IMR-90 (cell line): ENCODE measurements at regions not wholly inside any gene's neighbourhood (a gene's known extent, or its start where the extent isn't known, plus 50 kb on each side); places are given as distances from the start of the nearest gene placed in this dataset.

Source experiments
- ATAC-seq: fragments of 200-7000 bp; cut with Tn5 transposase; 2 replicates; pipeline ENCODE4 v1.9.1; 2020; ENCODE audit warnings: low read depth, mild to moderate bottlenecking, moderate library complexity
- BruUV-seq: library from RNA; stranded (reverse); fragments of 400-500 nt; replicated peaks from 2 replicates; lab custom pipeline; 2021; lab: Mats Ljungman, UMichigan
- CTCF ChIA-PET: fragments of 300-600 bp; formaldehyde crosslinking; extraction: SDS; loops from one replicate; lab custom pipeline; 2021; ENCODE audit warnings: antibody characterized with exemption; lab: Yijun Ruan, JAX
- POLR2A ChIA-PET: fragments of 300-600 bp; sonication (Branson Sonifier 250); formaldehyde crosslinking; loops from one replicate; lab custom pipeline; 2022; ENCODE audit warnings: antibody characterized with exemption; ENCODE audit not compliant: unreplicated experiment; lab: Charles Lee
- DNase-seq: peaks from one replicate; pipeline ENCODE4 v3.0.0; 2013
- H2AFZ ChIP-seq: replicated peaks from 2 replicates; pipeline ENCODE3; 2013; ENCODE audit warnings: low read length, mild to moderate bottlenecking; ENCODE audit not compliant: poor library complexity
- H2AK5ac ChIP-seq: 2 replicates; pipeline ENCODE4 v1.6.1; 2013; ENCODE audit warnings: low read depth, low read length, inconsistent platforms
- H2AK9ac ChIP-seq: replicated peaks from 2 replicates; pipeline ENCODE3; 2013; ENCODE audit warnings: mild to moderate bottlenecking, low read depth, low read length, moderate library complexity; ENCODE audit not compliant: poor library complexity
- H2BK120ac ChIP-seq: 2 replicates; pipeline ENCODE4 v1.6.1; 2013; ENCODE audit warnings: low read depth, low read length, inconsistent platforms
- H2BK15ac ChIP-seq: 3 replicates; pipeline ENCODE4 v1.6.1; 2013; ENCODE audit warnings: low read depth, low read length, inconsistent platforms
- H2BK20ac ChIP-seq: 2 replicates; pipeline ENCODE4 v1.6.1; 2013; ENCODE audit warnings: low read depth, mild to moderate bottlenecking, inconsistent platforms, low read length, moderate library complexity
- H2BK5ac ChIP-seq: 2 replicates; pipeline ENCODE4 v1.6.1; 2013; ENCODE audit warnings: mild to moderate bottlenecking, low read depth, low read length, inconsistent platforms; ENCODE audit not compliant: poor library complexity, severe bottlenecking
- H3K14ac ChIP-seq: replicated peaks from 2 replicates; pipeline ENCODE4 v1.6.1; 2013; ENCODE audit warnings: low read depth, low read length, inconsistent platforms
- H3K18ac ChIP-seq: 2 replicates; pipeline ENCODE4 v1.6.1; 2013; ENCODE audit warnings: low read depth, low read length, control low read depth
- H3K23ac ChIP-seq: 2 replicates; pipeline ENCODE4 v1.6.1; 2013; ENCODE audit warnings: low read depth, low read length, inconsistent platforms
- H3K27ac ChIP-seq: 2 replicates; pipeline ENCODE4 v1.5.1; 2013; ENCODE audit warnings: mild to moderate bottlenecking, control low read depth, low read length; ENCODE audit not compliant: insufficient read depth
- H3K27me3 ChIP-seq: 2 replicates; pipeline ENCODE4 v1.6.1; 2013; ENCODE audit warnings: low read length; ENCODE audit not compliant: control insufficient read depth, insufficient read depth
- H3K36me3 ChIP-seq: 2 replicates; pipeline ENCODE4 v1.6.1; 2013; ENCODE audit warnings: low read length, mixed read lengths; ENCODE audit not compliant: control insufficient read depth, insufficient read depth
- H3K4ac ChIP-seq: 2 replicates; pipeline ENCODE4 v1.6.1; 2013; ENCODE audit warnings: low read depth, low read length, inconsistent platforms
- H3K4me1 ChIP-seq: 2 replicates; pipeline ENCODE4 v1.6.1; 2013; ENCODE audit warnings: low read length, mixed read lengths; ENCODE audit not compliant: control insufficient read depth, insufficient read depth
- H3K4me2 ChIP-seq: 2 replicates; pipeline ENCODE4 v1.6.1; 2013; ENCODE audit warnings: low read depth, mild to moderate bottlenecking, control low read depth, low read length, moderate library complexity
- H3K4me3 ChIP-seq: 2 replicates; pipeline ENCODE4 v1.5.1; 2013; ENCODE audit warnings: low read depth, mild to moderate bottlenecking, control low read depth, low read length, moderate library complexity; ENCODE audit not compliant: insufficient read depth
- H3K56ac ChIP-seq: 2 replicates; pipeline ENCODE4 v1.6.1; 2013; ENCODE audit warnings: low read length, inconsistent platforms; ENCODE audit not compliant: insufficient read depth; ENCODE audit errors: extremely low read depth
- H3K79me1 ChIP-seq, 2 experiments: 2 replicates each; pipeline ENCODE4 v1.6.1; 2013; ENCODE audit warnings: low read length in 2 of 2, inconsistent platforms in 1 of 2, low read depth in 1 of 2
- H3K9ac ChIP-seq: 2 replicates; pipeline ENCODE4 v1.6.1; 2013; ENCODE audit warnings: low read depth, low read length, control low read depth
- H3K9me1 ChIP-seq: 2 replicates; pipeline ENCODE4 v1.6.1; 2013; ENCODE audit warnings: low read length, inconsistent platforms; ENCODE audit not compliant: insufficient read depth
- H3K9me3 ChIP-seq: 2 replicates; pipeline ENCODE4 v1.6.1; 2013; ENCODE audit warnings: low read length; ENCODE audit not compliant: control insufficient read depth, insufficient read depth
- H4K20me1 ChIP-seq: 2 replicates; pipeline ENCODE4 v1.6.1; 2013; ENCODE audit warnings: low read length, inconsistent platforms; ENCODE audit not compliant: insufficient read depth
- H4K5ac ChIP-seq: 2 replicates; pipeline ENCODE4 v1.6.1; 2013; ENCODE audit warnings: mild to moderate bottlenecking, low read depth, low read length, control low read depth
- H4K8ac ChIP-seq, 2 experiments: 2 replicates each; pipeline ENCODE4 v1.6.1; 2013; ENCODE audit warnings: low read depth in 2 of 2, low read length in 2 of 2, control low read depth in 1 of 2, inconsistent platforms in 1 of 2
- H4K91ac ChIP-seq: 2 replicates; pipeline ENCODE4 v1.6.1; 2013; ENCODE audit warnings: low read depth, low read length, inconsistent platforms; ENCODE audit not compliant: insufficient read depth
- BHLHE40 ChIP-seq: fragments of 150-350 bp; IDR thresholded peaks from 2 replicates; pipeline ENCODE4 v1.6.1; 2016; ENCODE audit warnings: mild to moderate bottlenecking, low read depth, low read length
- CEBPB ChIP-seq: IDR thresholded peaks from 2 replicates; pipeline ENCODE4 v1.6.1; 2012; ENCODE audit warnings: low read depth, low read length, improper control_type of control experiment
- CHD1 ChIP-seq: IDR thresholded peaks from 2 replicates; pipeline ENCODE4 v1.6.1; 2012; ENCODE audit warnings: low read depth, low read length, improper control_type of control experiment
- FOS ChIP-seq: fragments of 150-350 bp; IDR thresholded peaks from 2 replicates; pipeline ENCODE4 v1.6.1; 2016; ENCODE audit warnings: low read depth, low read length
- MAFK ChIP-seq: IDR thresholded peaks from 2 replicates; pipeline ENCODE4 v1.6.1; 2012; ENCODE audit warnings: low read depth, low read length, improper control_type of control experiment
- MAZ ChIP-seq: IDR thresholded peaks from 2 replicates; pipeline ENCODE4 v1.6.1; 2012; ENCODE audit warnings: low read depth, mild to moderate bottlenecking, low read length, improper control_type of control experiment, moderate library complexity, borderline replicate concordance
- MXI1 ChIP-seq: IDR thresholded peaks from 2 replicates; pipeline ENCODE4 v1.6.1; 2012; ENCODE audit warnings: low read depth, mild to moderate bottlenecking, low read length, moderate library complexity, borderline replicate concordance
- NFE2L2 ChIP-seq: fragments of 150-350 bp; IDR thresholded peaks from 2 replicates; pipeline ENCODE4 v1.6.1; 2016; ENCODE audit warnings: low read depth, mild to moderate bottlenecking, low read length
- POLR2A ChIP-seq: IDR thresholded peaks from 2 replicates; pipeline ENCODE4 v1.6.1; 2012; ENCODE audit warnings: mild to moderate bottlenecking, low read depth, low read length
- RAD21 ChIP-seq: IDR thresholded peaks from 2 replicates; pipeline ENCODE4 v1.6.1; 2012; ENCODE audit warnings: low read length, improper control_type of control experiment
- RCOR1 ChIP-seq: IDR thresholded peaks from 2 replicates; pipeline ENCODE4 v1.6.1; 2012; ENCODE audit warnings: mild to moderate bottlenecking, low read length, improper control_type of control experiment; ENCODE audit not compliant: insufficient replicate concordance
- RFX5 ChIP-seq: IDR thresholded peaks from 2 replicates; pipeline ENCODE4 v1.8.0; 2012; ENCODE audit warnings: low read depth, mild to moderate bottlenecking, low read length, moderate library complexity
- SMC3 ChIP-seq: fragments of 150-350 bp; IDR thresholded peaks from 2 replicates; pipeline ENCODE4 v1.6.1; 2016; ENCODE audit warnings: low read depth, mild to moderate bottlenecking, antibody characterized with exemption, low read length, moderate library complexity
- WGBS, 2 experiments: methylation state at CpG; one replicate each; pipeline versions ENCODE4 v1.1.5 to v1.1.7; 2013; ENCODE audit warnings: missing lambda C conversion rate in 2 of 2; ENCODE audit not compliant: insufficient read length in 1 of 2; ENCODE audit errors: extremely low coverage in 2 of 2; 5-methylcytosine and 5-hydroxymethylcytosine counted together
- dilution Hi-C: fragments of 300-500 bp; cut with HindIII; formaldehyde crosslinking; loops from one replicate; pipeline ENCODE4 v1.14.3; 2018; ENCODE audit warnings: low sequenced_read_pairs; ENCODE audit not compliant: unreplicated experiment
- in situ Hi-C: fragments of 300-500 bp; cut with MboI; formaldehyde crosslinking; loops from 3 replicates; pipeline ENCODE4 v1.14.3; 2019; ENCODE audit warnings: low sequenced_read_pairs, inconsistent platforms, mixed read lengths
- intact Hi-C: fragments of 100-400 bp; cut with micrococcal nuclease; formaldehyde crosslinking; loops from 2 replicates; pipeline ENCODE4 v1.10.0; 2022
- TF ChIP-seq, protein P1 (sequence below): fragments of 150-350 bp; IDR thresholded peaks from 2 replicates; pipeline ENCODE4 v1.6.1; 2017; ENCODE audit warnings: mild to moderate bottlenecking, antibody characterized with exemption, low read length, low read depth
- TF ChIP-seq, protein P2 (sequence below): conservative IDR thresholded peaks from 2 replicates; pipeline ENCODE4 v1.5.1; 2012; ENCODE audit warnings: mild to moderate bottlenecking, low read depth, low read length, improper control_type of control experiment
- TF ChIP-seq, protein P3 (sequence below): fragments of 150-350 bp; IDR thresholded peaks from 2 replicates; pipeline ENCODE4 v1.6.1; 2016; ENCODE audit warnings: low read depth, mild to moderate bottlenecking, low read length, moderate library complexity, borderline replicate concordance

DNA sequence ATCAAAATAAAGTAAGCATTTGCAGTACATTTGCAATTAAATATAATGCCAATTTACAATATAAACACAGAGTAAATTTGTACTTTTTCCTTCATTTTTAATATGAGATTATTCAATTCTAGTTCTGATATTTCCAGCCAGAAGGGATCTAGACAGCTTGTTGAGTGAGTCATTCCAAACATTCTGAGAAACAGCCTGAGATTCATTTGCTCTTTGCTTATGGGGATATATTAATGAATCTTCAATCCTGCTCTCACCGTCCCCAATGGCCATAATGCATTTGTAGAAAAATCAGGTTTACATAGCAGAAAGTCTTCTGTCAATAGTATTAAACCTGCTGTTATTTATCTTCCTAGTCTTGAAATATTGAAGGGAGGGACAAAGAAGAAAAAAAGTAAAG lies 554.2 kb downstream of the TUSC7 start:
- Histone ChIP-seq H4K8ac (no peak overlapping the region), H3K23ac (no peak overlapping the region), H3K56ac (no peak overlapping the region), H3K18ac (no peak overlapping the region), H3K9me3 (no peaks in the 10 kb centered on the region), H2BK15ac (no peak overlapping the region), H3K9me1 (no peaks in the 10 kb centered on the region), H3K4me3 (no peak overlapping the region), H3K4me1 (no peaks in the 10 kb centered on the region), H3K4ac (no peak overlapping the region), H3K27ac (no peak overlapping the region), H4K20me1 (no peaks in the 10 kb centered on the region), H4K91ac (no peak overlapping the region), H2BK120ac (no peak overlapping the region), H3K14ac (no peak overlapping the region), H2AFZ (no peak overlapping the region), H3K79me1 (no peaks in the 10 kb centered on the region), H3K27me3 (no peaks in the 10 kb centered on the region), H3K36me3 (no peaks in the 10 kb centered on the region), H2BK20ac (no peak overlapping the region), H4K5ac (no peak overlapping the region), H2AK5ac (no peak overlapping the region), H3K4me2 (no peak overlapping the region), H2BK5ac (no peak overlapping the region), H3K9ac (no peak overlapping the region), H2AK9ac (no peak overlapping the region)
- DNase-seq (peak; percentile 44), ATAC-seq (no peak)
- no CpG with 5 or more reads among the region's 1 CpG for WGBS, 2 experiments
- intact Hi-C loops, result no loop called here
- in situ Hi-C loops, result no loop called here
- TF ChIP-seq, protein P1, sequence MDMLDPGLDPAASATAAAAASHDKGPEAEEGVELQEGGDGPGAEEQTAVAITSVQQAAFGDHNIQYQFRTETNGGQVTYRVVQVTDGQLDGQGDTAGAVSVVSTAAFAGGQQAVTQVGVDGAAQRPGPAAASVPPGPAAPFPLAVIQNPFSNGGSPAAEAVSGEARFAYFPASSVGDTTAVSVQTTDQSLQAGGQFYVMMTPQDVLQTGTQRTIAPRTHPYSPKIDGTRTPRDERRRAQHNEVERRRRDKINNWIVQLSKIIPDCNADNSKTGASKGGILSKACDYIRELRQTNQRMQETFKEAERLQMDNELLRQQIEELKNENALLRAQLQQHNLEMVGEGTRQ, result no peak
- TF ChIP-seq RCOR1, result no peak
- no peak for TF ChIP-seq NFE2L2
- TF ChIP-seq RFX5, result no peak
- TF ChIP-seq, protein P2, sequence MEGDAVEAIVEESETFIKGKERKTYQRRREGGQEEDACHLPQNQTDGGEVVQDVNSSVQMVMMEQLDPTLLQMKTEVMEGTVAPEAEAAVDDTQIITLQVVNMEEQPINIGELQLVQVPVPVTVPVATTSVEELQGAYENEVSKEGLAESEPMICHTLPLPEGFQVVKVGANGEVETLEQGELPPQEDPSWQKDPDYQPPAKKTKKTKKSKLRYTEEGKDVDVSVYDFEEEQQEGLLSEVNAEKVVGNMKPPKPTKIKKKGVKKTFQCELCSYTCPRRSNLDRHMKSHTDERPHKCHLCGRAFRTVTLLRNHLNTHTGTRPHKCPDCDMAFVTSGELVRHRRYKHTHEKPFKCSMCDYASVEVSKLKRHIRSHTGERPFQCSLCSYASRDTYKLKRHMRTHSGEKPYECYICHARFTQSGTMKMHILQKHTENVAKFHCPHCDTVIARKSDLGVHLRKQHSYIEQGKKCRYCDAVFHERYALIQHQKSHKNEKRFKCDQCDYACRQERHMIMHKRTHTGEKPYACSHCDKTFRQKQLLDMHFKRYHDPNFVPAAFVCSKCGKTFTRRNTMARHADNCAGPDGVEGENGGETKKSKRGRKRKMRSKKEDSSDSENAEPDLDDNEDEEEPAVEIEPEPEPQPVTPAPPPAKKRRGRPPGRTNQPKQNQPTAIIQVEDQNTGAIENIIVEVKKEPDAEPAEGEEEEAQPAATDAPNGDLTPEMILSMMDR, result no peak
- TF ChIP-seq CHD1, result no peak
- no peak for TF ChIP-seq MAZ
- TF ChIP-seq RAD21, result no peak
- no peak for TF ChIP-seq MXI1
- TF ChIP-seq SMC3, result no peak
- TF ChIP-seq BHLHE40, result no peak
- TF ChIP-seq, protein P3, sequence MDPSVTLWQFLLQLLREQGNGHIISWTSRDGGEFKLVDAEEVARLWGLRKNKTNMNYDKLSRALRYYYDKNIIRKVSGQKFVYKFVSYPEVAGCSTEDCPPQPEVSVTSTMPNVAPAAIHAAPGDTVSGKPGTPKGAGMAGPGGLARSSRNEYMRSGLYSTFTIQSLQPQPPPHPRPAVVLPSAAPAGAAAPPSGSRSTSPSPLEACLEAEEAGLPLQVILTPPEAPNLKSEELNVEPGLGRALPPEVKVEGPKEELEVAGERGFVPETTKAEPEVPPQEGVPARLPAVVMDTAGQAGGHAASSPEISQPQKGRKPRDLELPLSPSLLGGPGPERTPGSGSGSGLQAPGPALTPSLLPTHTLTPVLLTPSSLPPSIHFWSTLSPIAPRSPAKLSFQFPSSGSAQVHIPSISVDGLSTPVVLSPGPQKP, result no peak
- TF ChIP-seq POLR2A, result no peak
- no peak for TF ChIP-seq MAFK
- no peak for TF ChIP-seq CEBPB
- no peak for TF ChIP-seq FOS
- BruUV-seq, result no TSS peak
- ChIA-PET POLR2A (no interaction called here), CTCF (no interaction called here)
- dilution Hi-C loops, result no loop called here
